ENCODE measurements at regions not wholly inside any gene's neighbourhood (a gene's known extent, or its start where the extent isn't known, plus 50 kb on each side); places are given as distances from the start of the nearest gene placed in this dataset.

DNA sequence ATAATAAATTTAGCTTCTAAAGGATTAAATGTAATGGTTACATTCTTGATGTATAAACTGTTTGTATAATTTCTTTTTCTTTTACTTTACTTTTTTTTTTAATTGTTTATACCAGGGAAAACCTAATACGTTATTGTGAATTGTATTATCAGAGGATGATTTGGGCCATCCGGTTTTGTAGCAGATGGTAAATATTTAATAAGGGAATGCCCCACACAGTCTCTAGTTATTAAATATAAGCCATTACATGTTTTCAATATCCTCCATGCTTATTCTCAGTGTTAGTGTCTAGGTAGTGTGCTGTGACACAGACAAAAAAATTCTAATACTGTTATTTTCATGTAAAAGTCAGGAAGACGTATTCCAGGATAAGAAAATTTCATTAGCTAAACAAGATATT lies 553.9 kb downstream of the ZNF804A start:
- no peak for DNase-seq

DNA sequence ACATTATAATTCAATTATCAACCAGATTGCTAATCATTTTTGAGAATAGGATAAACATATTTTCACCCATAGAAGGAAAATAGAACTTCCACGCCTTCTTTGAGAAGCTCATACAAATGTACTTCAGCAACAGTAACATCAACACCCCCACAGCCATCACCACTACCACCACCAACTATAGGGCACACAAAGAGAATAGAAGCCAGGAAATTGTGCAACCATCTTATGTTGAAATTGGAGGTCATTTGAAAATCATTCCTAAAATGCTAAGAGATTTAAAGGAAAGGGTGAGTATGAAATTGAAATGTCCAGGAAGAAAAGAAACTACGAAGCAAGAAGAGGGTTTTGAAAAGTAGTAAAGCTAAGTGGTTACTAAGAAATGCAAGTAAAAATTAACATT lies 563.4 kb downstream of the ZNF804A start:
- no peak for DNase-seq

DNA sequence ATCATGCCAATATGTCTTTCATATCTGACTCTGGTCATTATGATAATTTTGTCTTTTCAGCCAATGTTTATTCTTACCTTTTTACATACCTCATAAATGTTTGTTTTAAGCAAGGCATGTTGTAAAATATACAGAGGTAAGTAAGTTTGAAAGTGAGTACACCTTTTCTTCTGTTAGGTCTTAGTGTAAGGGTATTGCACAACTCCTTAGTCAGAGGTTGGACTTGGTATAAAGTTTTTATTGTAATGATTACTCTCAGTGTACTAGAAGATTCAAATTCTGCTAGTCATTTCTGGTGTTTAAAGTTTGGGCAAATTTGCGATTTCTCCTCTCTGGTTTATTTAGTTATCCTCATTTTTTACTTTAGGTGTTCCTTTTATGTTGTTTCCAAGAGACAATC lies 564.3 kb upstream of the FSIP2 start:
- DNase-seq, result no peak

DNA sequence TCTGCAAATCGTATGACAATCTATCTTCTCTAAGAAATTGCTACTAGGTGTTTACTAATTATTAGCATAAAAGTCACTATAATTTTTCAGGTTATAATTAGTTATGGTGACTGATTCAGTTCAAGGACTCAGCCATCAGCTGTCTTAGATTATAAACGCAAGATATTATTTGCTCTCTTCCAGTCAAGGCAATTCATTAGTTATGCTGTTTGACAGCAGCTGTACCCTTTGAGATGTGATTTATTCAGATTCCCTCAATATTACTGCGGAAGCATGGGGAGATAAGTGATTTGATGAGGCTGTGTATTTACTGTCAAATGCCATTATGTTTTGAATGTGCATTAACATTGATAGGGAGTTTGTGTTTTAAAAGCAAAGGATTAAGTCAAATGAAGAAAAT lies 558.9 kb upstream of the FSIP2 start:
- DNase-seq, result no peak

DNA sequence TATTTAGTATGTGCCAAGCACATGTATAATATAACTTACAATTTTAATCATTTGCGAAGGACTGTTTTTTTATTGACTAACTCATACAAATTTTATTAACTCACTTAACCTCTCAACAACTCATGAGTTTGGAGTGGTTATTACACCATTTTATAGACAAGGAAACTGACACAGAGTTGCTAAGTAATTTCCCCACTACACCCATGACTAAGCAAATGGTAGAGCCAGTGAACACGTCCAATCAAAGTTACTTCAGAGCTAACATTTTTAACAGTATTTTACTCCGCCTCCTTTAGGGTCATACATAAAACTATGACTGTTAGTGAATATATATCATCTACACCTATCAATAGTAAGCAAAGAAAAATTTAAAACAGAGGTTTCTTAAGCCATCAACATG lies 556.7 kb upstream of the FSIP2 start:
- no peak for DNase-seq

DNA sequence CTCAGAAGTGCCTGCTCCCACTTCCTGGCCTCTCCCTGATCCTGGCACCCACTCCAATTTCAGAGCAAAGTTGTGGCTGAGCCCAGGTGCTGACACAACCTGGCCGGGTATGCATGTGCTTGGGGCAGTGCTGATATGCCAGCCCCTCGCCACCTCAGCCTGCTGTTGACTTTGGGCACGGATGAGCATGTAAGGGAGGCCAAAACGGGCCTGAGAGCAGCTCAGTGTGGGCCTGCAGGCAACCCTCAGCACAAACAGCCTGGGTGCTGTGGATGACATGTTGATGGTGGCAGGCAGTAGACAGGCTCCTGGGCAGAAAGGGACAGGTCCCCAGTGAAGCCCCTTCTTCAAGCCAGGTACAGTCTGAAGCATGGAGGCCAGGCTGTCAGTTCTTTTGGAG lies 553.6 kb upstream of the FSIP2 start:
- DNase-seq, result no peak

DNA sequence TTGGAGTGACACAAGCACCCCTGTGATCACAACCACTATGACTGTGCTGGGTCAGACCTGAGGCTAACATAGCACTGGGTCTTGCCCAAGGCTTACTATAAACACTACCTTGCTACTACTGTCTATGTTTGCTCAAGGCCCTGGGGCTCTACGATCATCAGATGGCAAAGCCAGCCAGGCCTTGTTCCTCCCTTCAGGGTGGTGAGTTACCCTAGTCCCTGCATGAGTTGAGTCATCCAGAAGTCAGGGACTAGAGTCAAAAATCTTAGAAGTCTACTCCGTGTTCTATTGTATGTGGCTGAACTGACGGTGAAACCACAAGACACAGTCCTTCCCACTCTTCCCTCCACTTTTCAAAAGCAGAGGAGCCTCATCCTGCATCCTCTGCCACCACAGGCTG lies 551.2 kb upstream of the FSIP2 start:
- DNase-seq, result no peak

DNA sequence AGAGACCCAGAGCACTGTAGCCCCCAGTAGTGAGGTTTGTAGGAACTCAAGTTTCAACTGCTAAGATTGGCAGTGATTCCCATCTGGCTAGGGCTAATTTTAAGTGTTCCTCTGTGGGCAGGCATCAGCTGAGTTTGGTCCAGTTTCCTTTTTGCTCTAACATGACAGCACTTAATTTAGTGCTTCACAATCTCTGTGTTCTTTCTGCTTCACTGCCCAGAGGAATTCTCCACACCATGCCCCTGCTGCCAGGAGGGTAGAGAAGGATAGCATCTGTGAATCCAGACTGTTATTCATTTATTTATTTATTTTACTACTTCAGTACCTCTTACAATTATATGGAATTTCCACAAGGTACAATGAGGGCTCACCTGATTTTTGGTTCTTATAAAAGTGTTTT lies 549.9 kb upstream of the FSIP2 start:
- DNase-seq, result no peak

DNA sequence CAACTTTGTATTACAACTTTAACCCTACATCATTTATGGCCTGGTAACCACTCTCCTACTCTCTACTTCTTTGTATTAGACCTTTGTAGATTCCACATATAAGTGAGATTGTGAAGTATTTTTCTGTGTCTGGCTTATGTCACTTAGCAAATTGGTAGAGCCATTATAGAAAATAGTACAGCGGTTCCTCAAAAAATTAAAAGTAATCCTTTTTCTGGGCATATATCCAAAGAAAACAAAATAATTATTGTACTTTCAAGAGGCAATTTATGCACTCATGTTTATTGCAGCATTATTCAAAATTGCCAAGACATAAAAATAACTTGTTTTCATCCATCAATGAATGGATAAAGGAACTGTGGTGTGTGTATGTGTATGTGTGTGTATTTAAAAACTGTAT lies 537.5 kb upstream of the FSIP2 start:
- no peak for DNase-seq

DNA sequence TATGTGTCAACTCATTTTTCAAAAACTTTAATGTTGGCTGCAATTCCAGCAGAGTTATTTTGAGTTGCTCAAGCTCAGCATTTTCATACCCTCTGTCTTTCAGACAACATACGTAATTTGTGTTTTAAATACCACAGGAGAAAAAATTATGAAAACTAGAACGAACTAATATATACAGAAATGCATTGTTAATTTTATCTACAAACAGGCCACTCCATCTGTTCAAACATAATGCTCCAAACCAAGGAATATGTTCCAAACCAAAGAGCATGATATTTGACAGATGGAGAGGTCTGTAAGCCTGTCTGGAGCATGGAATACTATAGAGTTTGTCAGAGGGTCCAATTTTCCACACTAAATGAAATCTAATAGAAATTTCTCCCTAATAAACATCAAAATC lies 536.2 kb upstream of the FSIP2 start:
- no peak for DNase-seq

DNA sequence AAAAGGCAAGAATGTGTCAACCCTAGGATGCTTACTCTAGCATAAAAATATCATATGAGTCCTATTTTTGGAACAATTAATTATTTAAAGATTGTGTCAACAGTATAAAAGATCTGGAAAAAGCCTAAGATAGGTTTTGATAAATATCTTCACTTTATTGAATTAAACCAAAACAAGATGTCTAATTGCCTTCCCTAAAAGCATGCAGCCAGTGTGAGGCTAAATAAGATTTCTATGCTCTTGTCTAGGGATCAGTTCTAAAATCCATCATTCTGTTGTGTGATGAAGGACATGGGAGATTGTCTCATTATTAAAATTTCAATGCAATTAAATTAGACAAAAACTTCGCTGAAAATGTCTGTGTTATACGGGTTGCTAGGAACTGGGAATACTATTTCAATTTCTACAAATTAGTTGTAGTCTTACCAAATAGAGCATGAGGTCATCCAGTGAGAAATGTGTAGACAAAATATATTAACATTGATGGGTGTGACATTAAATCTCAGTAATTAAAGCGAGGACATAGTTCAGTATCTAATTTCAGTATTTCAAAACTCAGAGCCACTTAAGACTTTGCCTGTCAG lies 535.6 kb upstream of the FSIP2 start:
- DNase-seq, result no peak

DNA sequence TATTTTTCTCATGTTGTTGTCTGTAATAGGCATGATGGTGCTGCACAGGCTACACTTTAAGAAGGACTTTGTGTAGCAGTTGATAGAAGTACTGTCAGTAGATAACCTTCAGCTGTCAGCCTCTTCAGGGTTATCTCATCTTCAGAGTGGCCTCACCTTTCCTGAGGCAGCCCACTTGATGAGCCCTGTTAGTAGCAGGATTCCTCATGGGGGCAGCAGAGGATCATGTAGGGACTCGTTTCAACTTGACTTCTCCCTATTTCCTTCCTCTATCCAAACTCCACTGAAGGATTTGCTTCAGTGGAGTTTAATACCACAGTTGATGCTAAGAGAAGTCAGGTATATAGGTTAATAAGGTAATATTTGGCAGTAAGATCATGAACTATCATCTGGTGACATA lies 530.3 kb upstream of the FSIP2 start:
- DNase-seq, result no peak

DNA sequence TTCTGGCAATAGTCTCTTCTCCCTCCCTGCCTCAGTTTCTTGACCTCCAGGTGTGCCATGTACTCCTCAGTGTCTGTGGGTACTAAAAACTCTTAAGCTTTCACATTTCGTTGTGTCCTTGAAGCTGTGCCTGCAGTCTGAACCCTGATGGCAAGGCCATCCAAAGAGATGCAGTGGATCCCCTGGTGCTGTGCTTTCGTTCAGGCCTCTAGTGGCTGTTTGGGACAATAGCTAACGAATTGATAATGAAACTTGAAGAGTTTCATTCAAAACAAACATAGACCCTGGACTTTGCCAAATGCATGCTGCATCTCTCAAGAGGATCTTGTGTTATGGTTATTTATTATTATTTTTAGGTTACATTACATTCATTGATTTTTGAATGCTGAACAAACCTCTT lies 523.1 kb upstream of the FSIP2 start:
- no peak for DNase-seq

DNA sequence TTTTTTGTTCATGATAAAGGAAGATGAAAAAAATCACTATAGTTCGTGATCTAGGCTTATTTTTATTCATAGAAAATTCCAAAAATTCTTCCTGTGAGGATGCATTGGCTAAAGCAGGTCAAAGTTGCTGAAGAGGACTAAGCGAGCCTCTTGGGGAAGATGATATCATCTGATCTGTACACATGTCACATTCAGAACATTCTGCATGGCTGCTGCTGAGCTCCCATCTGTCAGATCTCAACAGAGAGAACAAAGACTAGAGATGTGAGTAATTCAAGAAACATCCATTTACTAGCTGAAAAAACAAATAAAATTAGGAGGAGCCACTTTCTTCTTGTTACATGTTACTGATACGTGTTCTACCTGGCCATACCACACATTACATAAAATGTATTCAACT lies 518.6 kb upstream of the FSIP2 start:
- DNase-seq, result no peak

DNA sequence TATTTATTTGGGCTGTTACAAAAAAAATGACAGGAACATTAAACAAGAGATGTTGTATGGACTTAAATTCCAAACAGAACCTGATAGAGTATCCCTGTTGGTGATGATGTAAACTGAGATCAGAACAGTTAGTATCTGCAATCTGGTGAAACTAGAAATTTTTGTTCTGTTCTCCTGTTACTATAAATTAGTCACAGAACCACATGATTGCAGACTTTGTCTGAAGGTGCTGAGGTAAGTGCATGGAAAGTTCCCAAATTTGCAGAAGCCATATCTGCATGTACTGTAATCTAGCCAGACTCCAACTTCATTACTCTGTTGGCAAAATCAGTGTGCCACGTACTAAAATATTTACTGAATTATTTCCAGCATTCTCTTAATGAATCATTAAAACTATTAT lies 516.3 kb upstream of the FSIP2 start:
- no peak for DNase-seq

DNA sequence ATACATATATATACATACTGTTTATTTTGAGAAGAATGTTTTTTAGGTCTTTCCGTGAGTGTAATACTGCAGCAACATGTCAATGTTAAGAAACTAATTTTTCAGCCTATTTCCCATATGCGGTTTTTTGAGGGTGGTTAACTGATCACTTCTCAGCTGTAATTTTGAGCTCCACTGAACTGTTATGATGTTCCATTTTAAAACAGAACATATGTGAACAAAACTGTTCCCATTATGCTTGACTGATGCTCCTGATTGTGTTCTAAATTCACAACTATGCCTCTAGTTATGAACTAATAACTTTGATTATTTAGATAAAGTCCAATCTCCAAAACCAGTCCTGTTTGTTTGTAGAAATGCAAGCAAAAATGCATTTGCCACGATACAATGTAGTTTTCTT lies 511.2 kb upstream of the FSIP2 start:
- DNase-seq, result no peak

DNA sequence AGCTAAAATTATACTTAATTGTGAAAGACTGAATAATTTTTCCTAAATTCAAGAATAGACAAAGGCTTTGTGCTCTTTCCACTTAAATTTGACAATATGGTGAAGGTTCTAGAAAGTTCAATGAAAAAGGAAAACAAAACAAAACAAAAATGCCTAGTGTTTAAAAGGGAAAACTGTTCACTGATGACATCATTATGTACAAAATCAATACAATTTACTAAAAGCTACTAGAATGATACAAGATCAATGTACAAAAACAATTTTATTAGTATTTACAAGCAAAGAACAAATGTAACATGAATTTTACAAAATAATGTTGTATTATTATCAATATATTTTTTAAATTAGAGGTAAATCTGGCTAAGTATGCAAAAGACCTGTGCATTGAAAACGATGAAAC lies 499.1 kb upstream of the FSIP2 start:
- DNase-seq, result no peak

DNA sequence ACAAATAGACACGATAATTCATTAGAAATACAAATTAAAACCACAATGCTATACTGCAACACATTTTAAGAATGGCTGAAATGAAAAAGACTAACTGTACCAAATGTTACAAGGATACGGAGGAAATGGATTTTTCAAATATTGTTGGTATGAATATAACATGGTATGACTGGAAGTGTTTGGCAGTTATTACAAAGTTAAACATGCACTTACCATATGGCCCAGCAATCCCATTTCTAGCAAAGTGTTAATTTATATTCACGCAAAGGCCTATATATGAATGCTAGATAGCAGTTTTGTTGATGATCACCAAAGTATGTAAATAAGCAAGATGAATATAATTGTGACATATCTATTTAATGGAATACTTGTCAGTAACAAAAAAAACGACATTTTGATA lies 497.8 kb upstream of the FSIP2 start:
- DNase-seq, result no peak

DNA sequence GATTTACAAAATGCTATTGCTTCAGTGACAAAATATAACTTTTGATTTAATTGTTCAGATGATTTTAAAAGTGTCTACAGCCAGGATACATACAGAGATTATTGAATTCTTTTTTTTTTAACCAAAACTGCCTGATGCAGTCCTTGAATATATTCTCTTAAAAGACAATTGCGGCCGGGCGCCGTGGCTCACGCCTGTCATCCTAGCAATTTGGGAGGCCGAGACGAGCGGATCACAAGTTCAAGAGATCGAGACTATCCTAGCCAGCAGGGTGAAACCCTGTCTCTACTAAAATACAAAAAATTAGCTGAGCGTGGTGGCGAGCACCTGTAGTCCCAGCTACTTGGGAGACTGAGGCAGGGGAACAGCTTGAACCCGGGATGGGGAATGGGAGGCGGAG lies 497.0 kb upstream of the FSIP2 start:
- no peak for DNase-seq

DNA sequence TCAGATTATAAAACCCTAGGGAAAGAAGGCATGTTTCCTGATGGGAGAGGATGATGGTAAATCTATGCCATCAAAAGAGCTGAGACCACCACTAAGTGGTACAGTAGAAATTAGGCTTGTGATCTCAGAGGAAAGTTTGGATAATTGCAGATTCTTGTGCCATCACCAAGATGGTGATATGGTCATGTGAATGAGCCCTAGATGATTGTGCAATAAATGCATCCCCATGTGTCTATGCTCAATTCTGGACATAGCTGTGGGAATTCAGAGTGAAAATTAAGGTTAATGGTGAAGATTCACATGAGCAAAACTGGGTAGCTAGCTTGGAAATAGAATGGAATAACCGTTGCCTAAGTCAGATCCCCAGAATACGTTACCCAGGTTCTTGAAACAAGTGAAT lies 496.1 kb upstream of the FSIP2 start:
- DNase-seq, result no peak

DNA sequence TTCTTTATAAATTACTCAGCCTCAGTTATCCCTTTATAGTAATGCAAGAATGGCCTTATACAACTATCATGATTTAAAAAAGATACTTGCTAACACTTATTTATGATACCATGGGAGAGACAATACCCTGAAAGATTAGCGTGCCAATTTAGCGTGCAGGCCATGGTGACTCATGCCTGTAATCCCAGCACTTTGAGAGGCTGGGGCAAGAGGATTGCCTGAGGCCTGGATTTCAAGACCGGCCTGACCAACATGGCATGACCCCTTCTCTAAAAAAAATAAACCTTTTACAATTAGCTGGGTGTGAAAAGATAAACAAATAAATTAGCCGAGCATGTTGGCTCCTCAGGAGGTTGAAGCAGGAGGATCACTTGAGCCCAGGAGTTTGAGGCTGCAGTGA lies 493.4 kb upstream of the FSIP2 start:
- DNase-seq, result no peak

DNA sequence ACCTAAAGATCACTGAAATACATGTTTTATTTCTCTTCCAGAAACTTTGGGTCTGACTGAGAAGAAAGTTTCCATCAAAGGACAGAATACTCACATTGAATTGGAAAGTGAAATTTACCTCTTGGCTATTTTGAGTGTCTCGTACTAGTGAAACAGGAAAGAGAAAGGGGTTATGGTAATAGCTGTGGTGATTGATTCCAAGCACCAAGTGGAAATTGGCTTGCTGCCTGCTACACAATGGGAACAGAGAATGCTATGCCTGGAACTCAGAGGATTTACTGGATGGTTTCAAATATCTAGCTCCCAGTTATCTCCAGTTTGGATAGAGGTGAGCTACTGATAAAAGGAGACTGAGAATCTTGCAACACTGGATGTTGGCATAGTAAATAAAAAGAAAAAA lies 492.8 kb upstream of the FSIP2 start:
- no peak for DNase-seq

DNA sequence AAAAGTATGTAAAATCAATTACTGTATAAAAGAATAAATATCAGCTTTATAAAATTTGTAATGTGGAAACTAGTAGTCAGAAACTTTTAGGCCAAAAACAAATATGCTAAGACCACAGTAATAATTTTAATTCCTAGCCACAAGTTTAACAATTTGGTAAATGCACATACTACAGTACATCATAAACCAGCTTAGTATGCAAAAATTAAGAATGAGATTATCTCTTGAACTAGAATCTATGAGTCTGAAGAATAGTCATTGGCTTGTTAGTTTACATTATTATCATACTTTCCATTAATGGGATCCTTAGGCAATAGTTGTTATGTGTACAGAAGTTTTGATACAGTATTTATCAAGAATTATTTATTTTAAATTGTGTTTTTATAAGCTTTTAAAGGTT lies 491.9 kb upstream of the FSIP2 start:
- DNase-seq, result no peak

DNA sequence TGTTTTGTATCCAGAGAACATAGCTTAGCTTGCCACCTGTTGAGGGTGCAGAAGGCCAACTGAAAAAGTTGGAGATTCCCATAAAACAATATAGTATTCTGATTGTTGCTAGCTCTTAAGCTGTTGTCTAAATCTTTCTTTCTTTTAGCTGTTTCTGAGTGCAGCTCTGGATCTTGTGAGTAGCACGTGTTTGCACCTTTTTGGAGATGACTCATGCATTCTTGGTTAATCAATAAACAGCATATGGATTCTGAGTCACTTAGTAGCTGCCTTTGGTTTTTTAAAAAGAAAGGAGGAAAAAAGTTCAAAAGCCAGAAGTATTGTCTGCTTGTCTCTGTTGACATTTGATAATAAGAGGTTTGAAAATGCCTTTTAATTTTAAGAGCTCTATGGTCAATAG lies 483.0 kb upstream of the FSIP2 start:
- DNase-seq, result no peak

DNA sequence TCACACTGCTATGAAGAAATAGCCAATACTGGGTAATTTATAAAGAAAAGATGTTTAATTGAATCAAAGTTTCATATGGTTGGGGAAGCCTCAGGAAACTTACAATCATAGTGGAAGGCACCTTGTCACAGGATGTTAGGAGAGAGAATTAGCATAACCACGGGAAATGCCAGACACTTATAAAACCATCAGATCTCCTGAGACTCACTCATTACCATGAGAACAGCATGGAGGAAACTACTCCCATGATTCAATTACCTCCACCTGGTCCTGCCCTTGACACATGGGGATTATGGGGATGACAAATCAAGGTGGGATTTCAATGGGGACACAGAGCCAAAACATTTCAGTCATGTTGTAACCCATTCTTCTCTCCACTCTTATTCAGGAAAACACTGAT lies 472.9 kb upstream of the FSIP2 start:
- DNase-seq, result no peak

DNA sequence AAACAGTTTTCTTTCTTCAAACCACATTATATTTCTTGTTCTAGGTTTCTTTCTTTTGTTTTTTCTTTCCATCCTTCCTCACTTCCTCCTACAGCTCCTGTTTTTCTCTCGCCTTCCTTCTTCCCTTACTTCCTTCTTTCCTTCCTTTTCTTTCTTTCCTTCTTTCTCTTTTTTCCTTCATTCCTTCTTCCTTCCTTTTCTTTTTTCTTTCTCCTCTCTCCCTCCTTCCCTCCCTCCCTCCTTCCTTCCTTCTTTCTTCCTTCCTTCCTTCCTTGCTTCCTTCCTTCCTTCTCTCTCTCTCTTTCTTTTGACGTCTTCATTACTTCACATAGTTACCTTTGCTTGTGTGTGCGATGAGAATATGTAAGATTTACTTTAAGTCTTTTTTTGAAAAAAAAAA lies 470.0 kb upstream of the FSIP2 start:
- DNase-seq, result no peak
